SW 1271 (cell line): ENCODE measurements at regions not wholly inside any gene's neighbourhood (a gene's known extent, or its start where the extent isn't known, plus 50 kb on each side); places are given as distances from the start of the nearest gene placed in this dataset.
"Not testable (repeated sequence)": the region's sequence is repeated elsewhere in the genome, so short reads cannot be mapped to it uniquely, and the experiment has no call there.

Experiments used
- DNase-seq, 2 experiments: peaks; one replicate each; lab custom pipeline; 2025; lab: John Stamatoyannopoulos, UW

DNA sequence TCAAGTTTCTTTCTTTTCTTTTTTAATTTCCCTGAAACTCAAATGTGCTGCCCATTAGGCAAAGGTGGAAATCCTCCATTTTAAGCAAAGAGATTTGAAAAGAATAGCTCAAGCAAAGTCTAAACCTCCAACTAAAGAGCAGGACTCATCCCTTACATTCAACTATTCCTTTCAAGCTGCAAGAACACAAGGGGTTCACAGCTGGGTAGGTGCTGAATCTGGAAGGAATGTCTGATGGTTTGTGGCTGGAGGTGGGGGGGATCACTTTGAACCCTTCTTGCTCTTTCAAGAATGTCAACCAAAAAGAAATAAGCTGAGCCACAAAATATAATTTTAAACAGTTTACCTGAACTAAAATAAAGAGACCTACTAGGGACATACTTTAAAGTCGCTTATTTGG lies 375.7 kb upstream of the CDH10 start:
- no peak for DNase-seq

GRCh38 chr5:25009063-25009462 lies 364.3 kb upstream of the CDH10 start:
- no peak for DNase-seq

DNA sequence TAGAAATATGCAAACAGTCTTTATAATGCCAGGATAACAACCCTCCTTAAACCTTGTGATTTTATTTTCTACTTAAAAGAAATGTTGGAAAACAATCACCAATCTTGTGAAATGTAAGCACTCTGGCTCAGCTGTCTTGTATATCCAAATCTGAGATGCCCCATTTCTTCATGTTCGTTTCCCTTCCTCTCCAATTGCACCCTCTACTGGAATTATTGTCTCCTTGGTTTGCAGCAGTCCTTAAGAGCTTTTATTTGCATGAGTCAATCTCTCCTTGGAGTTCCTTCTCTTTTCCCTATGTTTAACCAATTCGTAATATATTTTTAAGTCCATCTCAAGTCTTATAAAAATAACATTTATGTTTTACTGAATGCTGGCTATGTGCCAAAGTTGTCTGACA lies 362.0 kb upstream of the CDH10 start:
- DNase-seq = peak in 1 of 2 experiments; percentile 37

DNA sequence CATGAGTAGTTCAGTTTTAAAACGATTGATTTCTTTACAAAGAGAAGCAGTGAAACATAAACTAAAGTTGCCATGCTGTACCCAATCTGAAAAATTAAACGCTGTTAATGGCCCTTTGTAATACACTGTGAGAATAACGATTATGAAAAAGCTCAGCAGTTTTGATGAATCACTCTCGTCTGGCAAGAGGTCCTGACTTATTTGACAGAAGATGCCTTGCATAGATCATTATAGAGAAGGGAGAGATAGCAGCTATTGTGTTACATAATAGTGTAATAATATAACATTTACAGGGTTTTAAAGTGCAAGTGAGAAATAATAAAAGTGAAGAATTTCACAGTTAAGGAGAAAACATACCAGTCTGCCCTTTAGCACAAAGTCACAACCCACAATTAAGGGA lies 361.5 kb upstream of the CDH10 start:
- DNase-seq = no peak

DNA sequence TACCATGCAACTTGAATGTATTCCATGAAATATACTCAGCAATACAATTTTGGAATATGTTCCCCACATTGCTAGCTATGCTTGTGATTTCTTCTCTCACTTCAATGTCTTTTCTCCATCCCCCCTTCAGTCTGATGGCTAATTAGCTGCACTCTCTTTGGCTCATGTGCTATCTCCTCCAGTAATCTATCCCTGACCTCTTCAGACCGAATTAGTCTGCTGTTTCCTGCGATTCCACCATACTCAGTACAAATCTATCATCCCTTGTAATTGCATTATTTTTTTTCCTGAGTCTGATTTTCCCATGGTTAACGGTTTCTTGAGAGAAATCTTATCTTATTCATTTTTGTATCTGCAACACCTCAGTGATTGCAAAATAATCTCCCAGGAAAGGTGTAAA lies 360.7 kb upstream of the CDH10 start:
- DNase-seq = no peak

DNA sequence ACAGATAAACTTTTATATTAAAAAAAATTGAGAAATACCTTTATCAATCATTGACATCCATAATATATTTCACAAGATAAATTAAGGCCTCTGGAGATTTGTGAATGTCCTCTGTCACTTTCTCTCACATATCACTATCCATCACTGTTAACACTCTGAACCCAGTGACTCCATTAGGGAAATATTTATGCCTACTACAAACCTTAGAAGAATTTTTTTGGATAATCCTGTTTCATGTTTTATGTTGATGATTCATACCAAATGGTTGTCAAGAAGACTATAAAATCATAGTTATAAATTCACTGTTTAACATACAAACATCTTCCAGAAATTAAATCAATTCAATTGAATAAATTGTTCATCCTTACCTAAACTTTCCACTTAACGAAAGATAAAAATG lies 357.6 kb upstream of the CDH10 start:
- DNase-seq = no peak

DNA sequence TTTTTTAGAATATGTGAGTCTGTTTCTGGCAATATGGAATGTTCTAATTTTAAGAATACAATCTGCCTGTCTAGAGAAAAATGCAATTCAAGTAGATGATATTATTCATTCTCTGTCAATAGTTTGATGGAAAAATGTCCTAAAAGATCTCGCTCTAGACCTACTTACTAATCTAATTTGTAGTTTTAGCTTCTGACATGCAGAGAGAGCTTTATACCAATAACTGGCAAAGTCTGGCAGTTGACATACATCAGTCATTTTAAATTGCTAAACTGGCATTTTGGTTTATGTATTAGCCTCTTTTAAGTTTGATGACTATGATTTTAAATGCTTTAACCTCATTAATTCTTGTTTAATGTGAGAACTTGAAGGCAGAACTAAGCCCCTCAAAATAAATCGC lies 355.0 kb upstream of the CDH10 start:
- no peak for DNase-seq

GRCh38 chr5:24998641-24999040 lies 353.9 kb upstream of the CDH10 start:
- DNase-seq = no peak

- no peak for DNase-seq
Measured at GRCh38 chr5:24986326-24986725, 341.5 kb upstream of the CDH10 start.

- not testable (repeated sequence) for DNase-seq
Measured at GRCh38 chr5:24978552-24978951, 333.8 kb upstream of the CDH10 start.

GRCh38 chr5:24963611-24964010 lies 318.8 kb upstream of the CDH10 start:
- no peak for DNase-seq

GRCh38 chr5:24923400-24923799 lies 278.6 kb upstream of the CDH10 start:
- DNase-seq = no peak

GRCh38 chr5:24918676-24919075 lies 273.9 kb upstream of the CDH10 start:
- DNase-seq = no peak

DNA sequence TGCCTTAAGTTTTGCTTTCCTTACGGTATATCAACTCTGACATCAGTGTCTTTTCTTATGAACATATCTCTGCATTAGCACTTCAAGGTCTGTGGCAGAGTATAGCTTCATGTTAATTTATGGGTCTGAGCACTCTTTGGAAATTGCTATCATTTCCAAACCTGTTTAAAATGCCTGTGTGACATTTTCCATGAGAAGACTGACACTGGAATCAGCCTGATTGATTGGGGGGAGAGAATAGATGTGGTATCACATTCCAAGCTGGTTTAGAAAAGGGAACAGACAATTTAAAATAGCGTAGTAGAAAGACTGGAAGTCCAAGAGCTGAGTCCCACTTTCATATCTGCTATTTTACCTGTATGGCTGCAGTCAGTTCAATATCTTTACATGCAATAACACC lies 272.1 kb upstream of the CDH10 start:
- DNase-seq = no peak

- DNase-seq = no peak
Measured at GRCh38 chr5:24909210-24909609, 264.4 kb upstream of the CDH10 start.

DNA sequence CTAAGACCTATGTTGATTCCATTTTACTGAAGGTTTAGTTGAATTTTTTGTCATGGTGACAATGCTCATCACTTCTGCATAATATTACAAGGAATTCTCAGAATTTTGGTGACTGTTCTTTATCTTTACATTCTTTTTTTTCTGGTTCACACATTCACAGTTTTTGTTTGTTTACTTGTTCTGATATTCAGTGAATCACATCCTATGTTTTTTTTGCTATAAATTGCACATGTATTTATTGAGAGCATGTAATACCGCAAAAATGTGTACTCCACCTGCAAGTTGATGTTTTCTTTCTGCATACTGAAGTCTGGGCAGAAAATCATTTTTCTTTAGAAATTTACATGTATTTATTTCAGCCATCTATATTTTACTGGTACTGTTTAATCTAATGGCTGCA lies 261.9 kb upstream of the CDH10 start:
- no peak for DNase-seq

DNA sequence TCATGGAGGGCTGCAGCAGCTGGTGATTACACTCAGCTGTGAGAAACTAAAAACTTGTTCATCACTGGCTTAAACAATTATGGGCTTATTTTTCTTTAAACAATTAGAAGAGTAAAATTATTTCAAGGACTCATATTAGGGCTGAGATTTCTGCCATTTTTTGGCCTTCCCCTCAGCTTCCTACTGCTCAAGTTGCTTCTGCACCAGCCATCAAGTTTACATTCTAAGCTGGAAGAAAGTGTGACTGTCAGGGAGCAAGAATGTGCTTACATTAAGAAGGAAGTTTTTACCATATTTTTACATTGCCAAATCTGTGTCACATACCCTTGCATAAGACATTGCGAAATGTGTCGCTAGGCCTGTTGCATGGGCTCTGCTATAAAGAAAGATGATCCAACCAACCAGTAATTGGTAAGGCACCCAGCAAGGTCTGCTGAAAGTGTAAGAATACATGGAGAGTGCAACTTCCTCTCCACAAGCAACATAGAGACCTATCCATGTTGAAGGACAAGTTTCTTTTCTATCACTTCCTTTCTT lies 260.3 kb upstream of the CDH10 start:
- DNase-seq = peak in 1 of 2 experiments; percentile 5

DNA sequence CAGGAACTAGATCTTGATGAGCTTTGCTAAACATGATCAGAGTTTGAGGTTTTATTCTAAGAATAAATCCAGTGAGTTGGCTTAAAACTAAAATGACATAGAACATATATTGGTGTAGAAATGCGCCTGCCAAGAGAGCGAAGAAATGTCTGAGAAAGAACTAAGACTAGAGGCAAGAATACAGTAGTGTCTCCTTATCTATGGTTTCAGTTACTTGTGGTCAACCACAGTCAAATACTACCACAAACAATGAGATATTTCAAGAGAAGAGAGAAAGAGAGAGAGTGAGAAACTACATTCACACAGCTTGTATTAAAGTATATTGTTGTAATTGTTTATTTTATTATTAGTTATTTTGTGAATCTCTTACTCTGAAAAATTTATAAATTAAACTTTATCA lies 254.4 kb upstream of the CDH10 start:
- DNase-seq = no peak

- no peak for DNase-seq
Measured at GRCh38 chr5:24864244-24864643, 219.5 kb upstream of the CDH10 start.

DNA sequence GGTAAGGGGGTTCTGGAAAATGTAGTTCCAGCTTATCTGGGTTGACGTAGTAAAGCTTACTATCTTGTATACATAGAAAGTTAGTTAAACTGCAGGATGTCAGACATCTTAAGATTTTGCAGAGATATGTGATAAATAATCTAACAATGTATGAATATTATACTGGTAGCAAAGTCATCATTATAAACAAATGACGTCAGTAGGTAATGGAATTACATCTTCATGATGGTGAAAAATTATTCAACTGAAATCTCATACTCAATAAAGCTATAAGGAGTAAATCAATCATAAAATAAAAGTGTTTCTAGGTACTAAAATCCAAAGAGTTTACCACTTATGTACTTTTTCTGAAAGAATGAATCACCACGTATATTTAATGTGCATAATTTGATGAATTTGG lies 217.3 kb upstream of the CDH10 start:
- no peak for DNase-seq

DNA sequence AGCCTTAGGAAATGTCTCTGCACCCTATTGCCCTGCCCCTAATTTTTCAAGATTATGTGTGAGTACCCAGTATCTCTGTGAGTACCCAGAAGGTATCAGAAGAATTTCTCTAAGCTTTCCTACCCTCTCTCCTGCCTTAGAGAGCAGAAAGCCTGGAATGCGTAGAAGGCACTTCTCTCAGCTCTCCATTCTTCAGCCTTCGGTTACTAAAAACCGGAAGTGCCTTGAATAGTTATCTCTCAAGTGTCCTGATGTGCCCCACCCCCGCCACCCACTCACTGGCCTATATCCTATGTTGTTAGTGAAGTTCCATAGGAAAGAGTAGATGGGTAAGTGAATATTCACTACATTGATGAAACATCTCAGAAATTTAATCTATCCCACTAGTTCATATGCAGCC lies 210.7 kb upstream of the CDH10 start:
- no peak for DNase-seq

GRCh38 chr5:24854850-24855249 lies 210.1 kb upstream of the CDH10 start:
- DNase-seq = no peak

DNA sequence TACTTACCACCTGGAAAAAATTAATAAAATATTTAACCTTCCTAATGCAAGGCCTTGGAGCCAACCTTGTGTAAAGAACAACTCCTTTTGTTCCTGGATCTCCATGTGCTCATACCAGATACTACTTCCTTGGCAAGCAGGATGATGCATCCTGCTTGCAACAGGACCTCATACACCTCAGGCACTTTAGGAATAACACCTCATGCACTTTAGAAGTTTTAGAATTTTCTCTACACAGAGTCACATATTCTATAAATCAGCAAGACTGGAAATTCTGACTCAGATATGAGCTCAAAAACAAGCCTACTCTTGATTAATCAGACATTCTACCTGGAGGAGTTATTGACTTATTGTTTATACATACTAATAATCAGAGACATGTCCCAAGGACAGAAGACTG lies 209.6 kb upstream of the CDH10 start:
- no peak for DNase-seq

- no peak for DNase-seq
Measured at GRCh38 chr5:24850926-24851486, 206.2 kb upstream of the CDH10 start.

GRCh38 chr5:24849210-24849609 lies 204.4 kb upstream of the CDH10 start:
- DNase-seq = no peak
